Stimulated activated CD4-positive, alpha-beta T cell treated with anti-CD3 and anti-CD28 coated beads, Interleukin-12 subunit alpha, Interleukin-12 subunit beta, amount 100 ng/mL, for 48 hours (primary cell): ENCODE measurements at regions not wholly inside any gene's neighbourhood (a gene's known extent, or its start where the extent isn't known, plus 50 kb on each side); places are given as distances from the start of the nearest gene placed in this dataset.

ENCODE experiments used
- DNase-seq, 3 donors: peaks; one replicate each; pipeline ENCODE4 v3.0.0-alpha.2; 2020; ENCODE audit warnings: low read depth in 2 of 3, low spot score in 1 of 3

DNA sequence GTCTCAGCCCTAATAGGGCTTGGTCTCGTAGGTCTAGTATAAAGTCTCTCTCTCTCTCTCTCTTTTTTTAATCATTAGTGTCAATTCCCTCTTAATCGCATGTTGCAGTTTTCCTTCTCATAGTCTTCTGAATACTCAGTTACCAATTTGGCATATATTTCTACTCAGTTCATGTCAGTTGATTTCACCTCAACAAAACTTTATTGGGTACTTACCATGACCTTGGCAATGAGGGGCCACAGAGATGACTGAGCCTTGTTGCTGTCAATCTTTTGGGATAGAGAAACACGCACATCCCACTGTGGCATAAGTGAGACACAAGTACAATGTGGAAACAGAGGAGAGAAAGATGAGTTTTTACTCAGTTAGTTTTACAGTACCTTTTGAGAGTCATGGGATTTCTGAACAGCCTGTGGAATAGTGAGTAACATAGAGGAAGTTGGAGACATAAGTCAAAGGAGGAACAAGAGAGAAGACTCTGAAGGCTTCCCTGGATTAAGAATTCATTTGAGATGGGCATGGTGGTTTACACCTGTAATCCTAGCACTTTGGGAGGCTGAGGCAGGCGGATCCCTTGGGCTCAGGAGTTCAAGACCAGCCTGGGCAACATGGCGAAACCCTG is 150.2 kb upstream of the CBLB start:
- DNase-seq, result no peak

- no peak for DNase-seq
These were observed 154.1 kb upstream of the CBLB start for GRCh38 chr3:106022913-106023312.

GRCh38 chr3:106025151-106025722 is 156.4 kb upstream of the CBLB start:
- DNase-seq, result no peak

DNA sequence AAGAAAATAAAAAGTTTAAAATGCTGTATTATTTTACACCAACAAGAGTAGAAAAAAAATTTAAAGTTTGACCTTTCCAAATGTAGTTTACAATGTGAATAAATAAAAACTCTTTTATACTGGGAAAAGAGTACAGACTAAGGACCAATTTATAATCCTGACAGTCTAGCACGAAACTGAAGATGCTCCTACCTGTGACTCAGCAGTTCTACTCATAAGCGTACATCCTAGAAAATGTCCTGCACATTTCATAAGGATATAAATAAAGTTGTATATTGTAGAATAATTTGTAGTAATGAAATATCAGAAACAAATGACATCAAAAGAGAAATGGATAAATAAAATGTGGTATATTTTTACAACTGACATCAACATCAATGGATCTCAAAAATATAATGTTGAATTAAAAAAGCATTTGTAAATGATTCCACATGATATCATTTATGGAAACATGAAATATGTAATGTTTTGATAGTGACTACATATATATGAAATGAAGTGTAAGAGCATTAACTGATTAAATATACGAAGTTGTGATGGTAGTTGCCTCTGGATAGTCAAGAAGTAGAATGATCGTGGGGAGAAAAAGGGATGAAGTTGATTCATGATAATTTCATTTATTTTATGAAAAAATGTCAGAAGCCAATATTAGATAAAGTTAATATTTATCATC is 161.3 kb upstream of the CBLB start:
- no peak for DNase-seq

DNA sequence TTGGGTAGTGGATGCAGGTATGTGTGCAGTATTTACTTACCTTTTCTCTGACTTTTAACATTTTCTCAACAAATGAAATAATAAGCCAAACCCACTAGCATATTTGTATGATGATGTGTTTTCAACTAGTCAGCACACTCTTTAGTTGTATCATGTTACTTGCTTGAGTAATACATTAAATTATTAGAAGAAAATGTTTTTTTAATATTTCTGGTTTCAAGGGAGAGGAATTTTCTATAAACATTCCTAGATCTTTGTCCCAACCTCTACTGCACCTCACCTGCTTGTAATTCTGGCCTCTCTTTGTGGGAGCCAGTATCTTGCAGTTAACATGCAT is 161.8 kb upstream of the CBLB start:
- DNase-seq, result no peak

DNA sequence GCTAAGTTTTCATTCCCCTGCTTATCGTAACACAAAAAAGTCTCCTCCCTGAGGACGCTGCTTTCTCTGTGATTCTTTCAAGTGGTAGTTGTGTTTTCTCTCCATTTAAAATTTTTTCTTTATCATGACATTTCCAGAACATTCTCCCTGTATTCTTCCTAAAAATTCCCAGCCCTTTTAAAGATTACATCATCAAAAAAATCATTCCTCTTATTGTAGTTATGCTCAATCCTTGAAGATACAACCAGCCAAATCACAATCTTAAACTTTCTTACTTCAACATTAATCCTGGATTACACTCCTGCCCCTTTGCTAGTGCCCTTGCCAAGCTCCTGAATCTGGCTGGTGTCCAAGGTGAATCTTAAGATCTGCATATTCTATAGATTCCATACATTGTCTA is 163.7 kb upstream of the CBLB start:
- DNase-seq, result no peak

- DNase-seq, result no peak
These were observed 164.8 kb upstream of the CBLB start for GRCh38 chr3:106033654-106034053.

- DNase-seq, result no peak
These were observed 165.5 kb upstream of the CBLB start for GRCh38 chr3:106034313-106034712.

DNA sequence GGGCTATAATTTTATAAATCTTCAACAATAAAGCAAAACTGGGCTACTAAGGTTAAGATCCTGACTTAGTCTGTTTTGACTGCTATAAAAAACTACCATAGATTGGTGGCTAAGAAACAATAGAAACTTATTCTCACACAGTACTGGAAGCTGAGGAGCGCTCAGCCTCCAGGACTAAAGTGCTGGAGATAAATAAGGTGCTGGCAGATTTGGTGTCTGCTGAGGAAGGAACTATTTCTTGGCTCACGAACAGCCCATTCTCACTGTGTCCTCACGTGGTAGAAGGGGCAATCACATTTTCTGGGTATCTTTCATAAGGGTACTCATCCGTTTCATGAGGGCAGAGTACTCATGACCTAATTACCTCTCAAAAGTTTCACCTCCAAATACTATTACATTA is 166.8 kb upstream of the CBLB start:
- DNase-seq, result no peak

DNA sequence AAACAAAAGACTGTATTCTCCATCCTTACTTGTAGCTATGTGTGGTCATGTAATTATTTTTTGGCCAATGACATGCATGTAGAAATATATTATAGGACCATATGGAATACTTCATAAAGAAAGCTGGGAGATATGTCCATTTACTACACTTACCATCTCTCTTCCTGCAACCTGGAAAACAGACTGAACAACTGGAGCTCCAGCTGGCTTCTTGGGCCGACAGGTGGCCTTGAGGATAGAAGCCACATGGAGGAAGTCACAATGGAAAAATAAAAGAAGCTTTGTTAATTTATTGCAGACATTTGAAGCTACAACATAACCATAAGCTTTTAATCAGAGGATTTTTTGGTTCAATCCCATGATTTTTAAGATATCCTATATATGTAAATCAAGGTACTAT is 167.9 kb upstream of the CBLB start:
- no peak for DNase-seq

DNA sequence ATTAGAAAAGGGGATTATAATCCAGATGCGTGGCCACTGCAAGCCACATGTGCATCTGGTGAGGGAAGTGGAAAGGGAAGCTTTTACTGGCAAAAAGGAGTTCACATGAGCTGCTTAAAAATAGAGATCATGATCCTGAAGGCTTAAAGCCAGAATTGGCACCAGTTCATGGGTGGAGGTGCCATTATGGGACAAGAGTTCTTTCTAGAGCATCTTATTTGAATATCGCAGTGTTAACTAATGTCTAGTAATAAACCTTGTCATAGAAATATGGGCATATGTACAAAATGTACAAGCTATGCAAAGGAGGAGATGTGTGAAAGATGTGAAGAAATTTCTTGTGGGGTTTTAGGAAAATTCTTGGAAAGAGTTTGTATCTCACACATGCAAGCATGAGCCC is 178.4 kb upstream of the CBLB start:
- DNase-seq, result no peak

DNA sequence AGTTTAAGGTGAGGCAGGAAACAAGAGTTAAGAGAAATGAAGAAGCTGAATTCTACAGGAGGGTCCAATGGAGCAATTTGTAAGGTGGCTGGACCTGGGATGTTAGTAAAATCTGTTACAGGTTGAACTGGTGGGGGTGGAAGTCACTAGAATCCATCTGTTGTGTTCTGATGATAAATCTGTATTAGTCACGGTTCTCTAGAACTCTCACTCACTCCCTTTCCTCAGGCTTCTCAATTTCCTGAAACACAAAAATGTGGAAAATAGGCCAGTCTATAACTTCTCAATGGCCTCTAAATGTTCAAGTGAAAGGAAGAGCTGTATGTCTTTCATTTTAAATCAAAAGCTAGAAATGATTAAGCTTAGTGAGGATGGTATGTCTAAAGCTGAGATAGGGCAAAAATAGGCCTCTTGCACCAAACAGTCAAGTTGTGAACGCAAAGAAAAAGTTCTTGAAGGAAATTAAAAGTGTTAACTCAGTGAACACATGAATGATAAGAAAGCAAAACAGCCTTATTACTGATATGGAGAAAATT is 180.2 kb upstream of the CBLB start:
- DNase-seq, result no peak

- DNase-seq, result no peak
These were observed 181.0 kb upstream of the CBLB start for GRCh38 chr3:106049821-106050220.

DNA sequence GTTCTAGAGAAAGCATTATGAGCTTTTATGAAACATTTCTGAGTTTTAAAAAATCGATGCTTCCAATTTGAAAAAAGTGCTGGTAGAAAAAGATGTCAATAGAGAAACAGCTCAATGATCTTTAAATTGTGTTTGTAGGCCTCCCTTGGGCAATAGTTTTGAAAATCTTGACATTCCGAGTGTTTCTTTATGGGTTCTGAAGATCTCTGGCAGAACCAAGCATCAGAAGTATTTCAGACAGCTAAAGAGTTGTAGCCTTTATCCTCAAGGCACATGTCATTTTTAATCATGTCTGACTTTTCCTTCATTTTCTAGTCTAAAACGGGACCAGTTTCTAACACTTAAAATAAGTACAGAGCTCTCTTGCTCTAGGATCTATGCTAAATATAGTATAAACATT is 188.1 kb upstream of the CBLB start:
- no peak for DNase-seq

DNA sequence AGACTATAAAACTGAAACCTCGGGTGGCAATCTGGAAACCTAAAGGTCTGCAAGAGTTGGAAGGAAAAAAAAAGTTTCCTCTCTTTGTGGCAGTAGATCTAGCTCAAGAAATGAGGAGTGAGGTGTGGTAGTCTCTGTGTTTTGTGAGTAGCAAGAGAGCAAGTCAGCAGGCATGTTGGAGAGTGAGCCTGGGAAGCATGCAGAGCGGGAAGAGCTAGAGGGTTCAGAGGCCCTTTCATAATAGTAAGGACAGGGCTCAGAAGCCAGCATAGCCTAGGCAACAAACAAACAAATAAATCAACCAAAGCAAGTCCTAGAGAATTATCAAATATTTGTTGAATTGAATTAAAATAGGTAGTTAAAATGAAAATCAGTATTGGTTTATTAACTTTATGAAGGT is 189.7 kb upstream of the CBLB start:
- DNase-seq, result no peak

DNA sequence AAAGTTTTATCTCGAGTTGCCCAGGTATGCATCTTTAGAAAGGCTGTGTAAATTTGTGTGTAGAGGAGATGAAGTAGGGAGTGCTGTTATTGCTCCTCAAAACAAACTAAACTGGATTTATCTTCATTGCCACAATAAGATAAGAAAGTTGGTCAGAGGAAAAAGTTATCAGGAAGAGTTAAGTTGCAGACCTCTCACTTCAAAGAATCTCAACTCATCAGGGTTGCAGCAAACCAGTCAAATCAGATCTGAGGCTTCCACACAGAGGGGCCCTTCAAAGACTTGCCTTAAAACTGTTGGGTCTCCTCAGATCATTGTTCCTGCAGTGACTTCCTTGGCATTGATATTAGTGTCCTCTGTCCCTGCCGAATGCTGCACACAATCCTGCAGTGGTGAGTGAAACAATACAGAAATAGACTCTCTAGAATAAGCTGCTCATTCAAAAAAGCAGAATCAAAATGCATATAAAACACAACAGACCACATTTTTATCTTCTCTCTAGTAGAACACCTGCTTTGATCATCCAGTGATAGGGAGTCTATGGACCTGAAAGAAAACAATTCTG is 191.2 kb upstream of the CBLB start:
- DNase-seq, result no peak

GRCh38 chr3:106063909-106064308 is 195.1 kb upstream of the CBLB start:
- no peak for DNase-seq

DNA sequence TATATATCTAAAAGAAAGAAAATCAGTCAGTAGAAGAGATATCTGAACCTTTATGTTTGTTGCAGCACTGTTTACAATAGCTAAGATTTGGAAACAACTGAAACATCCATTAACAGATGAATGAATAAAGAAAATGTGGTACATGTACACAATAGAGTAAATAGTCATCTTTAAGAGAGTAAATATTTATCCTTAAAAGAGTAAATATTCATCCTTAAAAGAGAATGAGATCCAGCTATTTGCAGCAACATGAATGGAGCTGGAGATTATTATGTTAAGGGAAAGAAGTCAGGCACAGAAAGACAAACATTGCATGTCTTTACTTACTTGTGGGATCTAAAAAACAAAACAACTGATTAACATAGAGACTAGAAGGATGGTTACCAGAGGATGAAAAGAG is 197.0 kb upstream of the CBLB start:
- no peak for DNase-seq

DNA sequence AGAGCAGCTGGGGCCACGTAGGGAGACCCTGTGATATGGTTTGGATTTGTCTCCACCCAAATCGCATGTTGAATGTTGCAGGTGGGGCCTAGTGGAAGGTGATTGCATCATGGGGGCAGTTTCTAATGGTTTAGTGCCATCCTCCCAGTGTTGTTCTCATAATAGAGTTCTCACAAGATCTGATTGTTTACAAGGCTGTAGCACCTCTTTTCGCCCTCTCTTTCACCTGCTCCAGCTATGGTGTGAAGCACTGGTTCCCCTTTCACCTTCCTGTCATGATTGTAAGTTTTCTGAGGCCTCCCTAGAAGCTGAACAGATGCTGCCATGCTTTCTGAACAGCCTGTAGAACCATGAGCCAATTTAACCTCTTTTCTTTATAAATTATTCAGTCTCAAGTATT is 198.9 kb upstream of the CBLB start:
- DNase-seq, result no peak

DNA sequence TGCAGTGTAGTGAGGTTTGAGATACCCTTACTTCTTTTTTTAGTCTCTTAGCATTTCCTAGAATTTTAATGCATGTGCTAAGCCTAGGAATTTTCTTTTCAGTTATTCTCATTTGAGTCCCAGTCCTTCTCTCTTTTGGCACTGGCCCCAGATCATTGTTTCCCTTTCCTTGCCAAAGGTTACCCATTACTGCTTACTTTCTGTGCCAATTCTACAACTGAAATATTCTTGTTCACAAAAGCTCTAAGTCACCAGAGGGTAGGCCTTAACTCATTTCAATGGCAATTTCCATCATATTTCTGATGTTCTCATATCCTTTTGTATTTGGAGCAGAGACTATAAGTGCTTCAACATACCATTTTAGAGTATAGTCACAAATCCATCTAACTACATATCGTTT is 199.6 kb upstream of the CBLB start:
- no peak for DNase-seq

DNA sequence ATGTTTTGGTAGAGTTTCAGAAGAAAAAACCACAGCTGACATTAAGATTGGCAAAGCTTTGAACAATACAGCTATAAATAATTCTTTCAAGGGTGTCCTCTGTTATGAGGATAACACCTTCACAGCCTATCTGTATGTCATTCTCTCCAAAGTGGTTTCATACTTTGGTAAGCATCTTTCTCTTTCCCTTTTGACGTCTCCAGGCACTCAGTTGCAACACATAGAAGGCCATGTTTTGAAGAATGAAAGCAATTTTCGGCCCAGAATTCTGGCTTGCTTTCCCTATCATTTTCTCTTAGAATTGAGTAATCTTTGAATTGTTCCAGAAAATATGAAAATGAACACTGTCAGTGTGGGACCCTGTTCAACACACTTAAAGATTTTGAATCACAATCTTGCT is 200.0 kb upstream of the CBLB start:
- no peak for DNase-seq

DNA sequence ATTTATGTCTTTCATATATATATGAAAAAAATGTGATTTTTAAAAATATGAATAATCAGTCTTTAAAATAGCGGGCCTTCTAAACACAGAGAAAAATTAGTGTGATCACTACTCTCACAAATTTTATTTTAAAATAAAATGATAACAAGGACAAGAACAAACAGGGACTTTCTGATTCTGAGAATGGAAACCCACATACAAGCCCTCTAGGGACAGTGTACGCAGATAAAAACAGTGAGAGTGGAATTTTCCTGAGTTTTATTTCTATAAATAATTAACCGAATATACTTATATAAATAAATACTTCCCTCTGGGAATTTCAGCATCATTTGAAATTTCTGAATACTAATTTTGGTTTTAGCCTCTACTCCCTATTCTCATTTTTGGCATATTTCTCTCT is 201.4 kb upstream of the CBLB start:
- DNase-seq, result no peak

DNA sequence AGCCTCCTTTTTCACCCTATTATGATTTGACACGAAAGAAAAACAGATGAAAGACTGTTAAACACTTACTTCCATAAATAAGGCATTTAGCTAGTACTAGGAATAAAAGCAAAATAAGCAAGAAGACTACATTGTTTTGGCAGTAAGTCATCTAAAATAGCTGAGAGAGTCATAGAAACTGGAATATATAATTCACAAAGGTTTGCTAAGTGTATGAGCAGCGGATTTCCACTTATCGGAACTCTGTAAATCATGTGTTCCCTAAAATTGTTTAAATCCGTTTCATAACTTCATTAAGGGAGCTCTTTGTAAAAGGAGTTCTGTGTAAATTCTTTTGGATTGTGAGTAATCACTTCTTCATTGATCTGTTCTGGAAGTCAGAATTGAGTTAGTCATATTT is 202.5 kb upstream of the CBLB start:
- no peak for DNase-seq
